Endothelial cell (in vitro differentiated cells): ENCODE measurements at regions not wholly inside any gene's neighbourhood (a gene's known extent, or its start where the extent isn't known, plus 50 kb on each side); places are given as distances from the start of the nearest gene placed in this dataset.

ENCODE experiments used
- DNase-seq: peaks from one replicate; pipeline ENCODE4 v3.0.0; 2021; ENCODE audit warnings: low spot score
- H3K27ac Mint-ChIP-seq: one replicate; pipeline ENCODE4 v1.8.0; 2021; ENCODE audit warnings: mixed read lengths, inconsistent platforms; ENCODE audit not compliant: unreplicated experiment
- H3K27me3 Mint-ChIP-seq: one replicate; pipeline ENCODE4 v1.8.0; 2021; ENCODE audit warnings: mild to moderate bottlenecking, moderate library complexity, mixed read lengths, inconsistent platforms; ENCODE audit not compliant: unreplicated experiment
- H3K36me3 Mint-ChIP-seq: one replicate; pipeline ENCODE4 v1.8.0; 2021; ENCODE audit warnings: mild to moderate bottlenecking, low read depth, mixed read lengths, inconsistent platforms; ENCODE audit not compliant: unreplicated experiment
- H3K4me1 Mint-ChIP-seq: one replicate; pipeline ENCODE4 v1.8.0; 2021; ENCODE audit warnings: mild to moderate bottlenecking, mixed read lengths, inconsistent platforms; ENCODE audit not compliant: unreplicated experiment
- H3K4me3 Mint-ChIP-seq: one replicate; pipeline ENCODE4 v1.8.0; 2021; ENCODE audit warnings: mild to moderate bottlenecking, mixed read lengths, inconsistent platforms; ENCODE audit not compliant: unreplicated experiment
- H3K9me3 Mint-ChIP-seq: one replicate; pipeline ENCODE4 v1.8.0; 2021; ENCODE audit warnings: mixed read lengths, inconsistent platforms; ENCODE audit not compliant: unreplicated experiment
- TF ChIP-seq, protein P1 (sequence below): fragments of 200-600 bp; sonication (generic); IDR thresholded peaks from one replicate; pipeline ENCODE4 v1.5.0; 2021; ENCODE audit warnings: antibody characterized with exemption; ENCODE audit not compliant: unreplicated experiment

DNA sequence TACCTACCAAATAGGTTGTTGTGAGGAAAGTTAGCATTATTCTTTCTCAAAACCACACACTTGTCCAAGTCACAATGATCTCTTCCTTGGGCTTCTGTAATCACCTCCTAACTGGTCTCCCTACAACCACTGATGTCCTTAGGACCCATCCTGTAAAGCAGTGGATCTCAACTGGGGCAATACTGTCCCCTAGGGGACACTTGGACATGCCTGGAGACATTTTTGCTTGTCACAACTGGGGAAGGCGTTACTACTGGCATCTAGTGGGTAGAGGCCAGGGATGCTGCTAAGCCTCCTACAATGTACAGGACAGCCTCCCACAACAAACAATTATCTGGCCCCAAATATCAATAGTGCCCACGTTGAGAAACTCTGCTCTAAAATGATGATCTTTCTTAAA is 118.7 kb upstream of the AP1S2 start:
- Mint-ChIP-seq H3K27ac (no peak overlapping the region), H3K27me3 (no peaks in the 10 kb centered on the region), H3K9me3 (no peaks in the 10 kb centered on the region), H3K4me3 (no peak overlapping the region), H3K4me1 (peaks cover 17% of the 10 kb centered on the region), H3K36me3 (no peaks in the 10 kb centered on the region)
- TF ChIP-seq, protein P1, sequence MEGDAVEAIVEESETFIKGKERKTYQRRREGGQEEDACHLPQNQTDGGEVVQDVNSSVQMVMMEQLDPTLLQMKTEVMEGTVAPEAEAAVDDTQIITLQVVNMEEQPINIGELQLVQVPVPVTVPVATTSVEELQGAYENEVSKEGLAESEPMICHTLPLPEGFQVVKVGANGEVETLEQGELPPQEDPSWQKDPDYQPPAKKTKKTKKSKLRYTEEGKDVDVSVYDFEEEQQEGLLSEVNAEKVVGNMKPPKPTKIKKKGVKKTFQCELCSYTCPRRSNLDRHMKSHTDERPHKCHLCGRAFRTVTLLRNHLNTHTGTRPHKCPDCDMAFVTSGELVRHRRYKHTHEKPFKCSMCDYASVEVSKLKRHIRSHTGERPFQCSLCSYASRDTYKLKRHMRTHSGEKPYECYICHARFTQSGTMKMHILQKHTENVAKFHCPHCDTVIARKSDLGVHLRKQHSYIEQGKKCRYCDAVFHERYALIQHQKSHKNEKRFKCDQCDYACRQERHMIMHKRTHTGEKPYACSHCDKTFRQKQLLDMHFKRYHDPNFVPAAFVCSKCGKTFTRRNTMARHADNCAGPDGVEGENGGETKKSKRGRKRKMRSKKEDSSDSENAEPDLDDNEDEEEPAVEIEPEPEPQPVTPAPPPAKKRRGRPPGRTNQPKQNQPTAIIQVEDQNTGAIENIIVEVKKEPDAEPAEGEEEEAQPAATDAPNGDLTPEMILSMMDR = no peak
- peak; percentile 13 for DNase-seq

DNA sequence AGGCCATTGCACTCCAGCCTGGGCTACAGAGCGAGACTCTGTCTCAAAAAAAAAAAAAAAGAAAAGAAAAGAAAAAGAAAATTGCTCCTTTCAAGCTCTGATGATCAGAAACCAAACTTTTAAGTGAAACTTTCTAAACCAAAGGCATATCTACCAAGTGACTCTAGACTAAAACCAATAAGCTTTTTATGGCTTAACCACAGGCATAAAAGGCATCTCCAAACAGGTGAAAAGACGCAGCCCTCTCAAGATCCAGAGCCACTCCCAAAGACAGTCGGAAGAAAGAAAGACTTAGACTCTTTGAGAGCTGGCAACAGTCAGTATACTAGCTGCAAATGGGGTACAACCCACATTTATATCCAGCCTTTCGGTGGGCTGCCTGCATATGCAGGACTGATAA is 117.1 kb upstream of the AP1S2 start:
- peaks cover 11% of the 10 kb centered on the region for H3K4me1 Mint-ChIP-seq
- H3K27me3 Mint-ChIP-seq = no peaks in the 10 kb centered on the region
- H3K9me3 Mint-ChIP-seq = no peaks in the 10 kb centered on the region
- H3K4me3 Mint-ChIP-seq = no peak overlapping the region
- TF ChIP-seq, protein P1 = no peak
- no peak overlapping the region for H3K27ac Mint-ChIP-seq
- H3K36me3 Mint-ChIP-seq = no peaks in the 10 kb centered on the region
- DNase-seq = no peak

DNA sequence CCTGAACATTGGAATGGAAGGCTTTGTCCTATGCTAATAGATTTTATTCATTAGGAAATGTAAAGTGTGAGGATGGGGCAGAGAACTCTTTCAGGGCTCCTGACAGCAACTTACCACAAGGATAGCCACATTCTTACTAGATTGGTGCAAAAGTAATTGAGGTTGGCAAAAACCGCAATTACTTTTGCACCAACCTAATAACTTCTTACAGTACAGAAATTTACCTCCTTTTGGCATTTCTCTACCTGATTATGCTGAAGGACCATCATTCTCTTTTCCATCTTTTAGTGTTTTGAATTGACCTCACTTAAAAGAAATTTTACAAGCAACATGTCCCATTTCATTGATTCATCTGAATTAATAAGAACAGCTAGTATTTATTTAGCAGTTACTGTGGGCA is 109.2 kb upstream of the AP1S2 start:
- TF ChIP-seq, protein P1 = no peak
- no peak for DNase-seq
- Mint-ChIP-seq H3K27ac (no peak overlapping the region), H3K4me3 (no peak overlapping the region), H3K9me3 (no peaks in the 10 kb centered on the region), H3K36me3 (no peaks in the 10 kb centered on the region), H3K4me1 (no peaks in the 10 kb centered on the region), H3K27me3 (no peaks in the 10 kb centered on the region)

DNA sequence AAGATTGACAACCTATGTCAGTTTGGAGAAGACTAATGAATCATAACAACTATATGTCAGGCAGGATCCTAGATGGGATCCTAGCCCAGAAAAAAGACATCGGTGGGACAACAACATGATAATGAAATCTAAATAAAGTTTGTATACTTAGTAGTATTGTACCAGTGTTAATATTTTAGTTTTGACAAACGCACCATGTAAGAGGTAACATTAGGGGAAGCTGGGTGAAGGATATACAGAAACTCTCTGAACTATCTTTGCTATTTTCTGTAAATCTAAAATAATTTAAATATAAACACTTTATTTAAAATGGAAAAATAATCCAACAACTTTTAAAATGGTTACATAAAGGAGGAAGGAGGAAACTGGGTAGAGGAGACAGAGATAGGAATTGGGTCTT is 105.6 kb upstream of the AP1S2 start:
- H3K36me3 Mint-ChIP-seq = no peaks in the 10 kb centered on the region
- TF ChIP-seq, protein P1 = no peak
- H3K4me1 Mint-ChIP-seq = peaks cover 7% of the 10 kb centered on the region
- H3K9me3 Mint-ChIP-seq = no peaks in the 10 kb centered on the region
- no peak for DNase-seq
- no peaks in the 10 kb centered on the region for H3K27me3 Mint-ChIP-seq
- H3K4me3 Mint-ChIP-seq = no peak overlapping the region
- H3K27ac Mint-ChIP-seq = no peak overlapping the region

DNA sequence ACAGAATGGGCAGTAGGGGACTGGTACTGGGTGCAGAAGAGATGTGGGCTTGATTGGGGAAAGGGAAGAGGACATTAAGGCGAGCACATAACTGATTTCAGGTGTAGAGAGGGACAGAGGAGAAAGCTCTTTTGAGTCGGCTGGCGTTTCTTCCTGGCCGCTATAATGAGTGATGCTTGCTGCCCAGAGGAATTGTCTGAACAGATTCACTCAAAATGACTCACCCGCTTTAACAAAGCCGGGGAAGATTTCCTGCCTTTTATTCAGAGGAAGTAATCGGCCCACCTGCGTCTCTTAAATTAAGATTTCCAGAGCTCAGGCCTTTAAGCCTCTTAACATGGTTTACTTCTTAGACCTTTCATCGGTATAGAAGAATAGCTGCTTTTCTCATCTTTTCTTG is 102.1 kb upstream of the AP1S2 start:
- Mint-ChIP-seq H3K4me3 (no peak overlapping the region), H3K4me1 (peaks cover 7% of the 10 kb centered on the region), H3K27ac (peak overlapping the region; percentile 50), H3K27me3 (no peaks in the 10 kb centered on the region), H3K36me3 (no peaks in the 10 kb centered on the region), H3K9me3 (no peaks in the 10 kb centered on the region)
- TF ChIP-seq, protein P1 = no peak
- DNase-seq = peak; percentile 3
